ENCODE measurements at regions not wholly inside any gene's neighbourhood (a gene's known extent, or its start where the extent isn't known, plus 50 kb on each side); places are given as distances from the start of the nearest gene placed in this dataset.

DNA sequence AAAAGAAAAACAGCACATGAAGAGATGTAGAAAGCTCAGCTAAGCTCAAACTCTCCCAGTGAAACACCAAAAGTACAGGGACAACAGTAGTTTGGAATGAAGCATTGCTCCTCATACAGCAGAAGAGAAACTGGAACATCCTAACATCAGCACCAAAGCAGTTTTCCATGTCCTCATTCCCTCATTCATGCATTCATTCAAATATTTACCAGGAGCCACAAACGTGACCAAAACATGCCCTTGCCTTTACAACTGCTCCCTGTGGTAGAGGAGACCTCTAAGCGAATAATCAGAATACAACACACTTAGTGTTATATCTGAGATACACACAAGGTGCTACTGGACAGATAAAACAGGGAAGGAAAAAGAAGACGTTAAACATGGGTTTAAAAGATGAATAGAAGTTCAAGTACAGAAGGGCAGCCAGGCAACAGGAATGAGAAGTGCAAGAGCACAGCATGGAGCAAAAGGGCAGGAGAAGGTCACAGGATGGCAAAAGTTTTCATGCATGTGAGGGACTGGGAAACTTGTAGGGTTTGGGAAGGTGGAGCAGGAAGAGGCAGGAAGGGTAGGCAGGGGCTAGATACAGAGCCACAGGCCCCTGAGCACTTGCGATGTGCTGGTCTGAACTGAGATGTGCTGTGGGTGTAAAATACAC lies 58.5 kb upstream of the LMCD1 start:
- intact Hi-C loops (cut with DNase I, micrococcal nuclease): loop anchor here (1.0 to 2.0 kb wide), 3 partner anchors 164 to 180 kb away; no protein-coding TSS in a partner anchor
- H3K27ac Mint-ChIP-seq: no peak overlapping the region
- peaks cover 2% of the 10 kb centered on the region for H3K9me3 Mint-ChIP-seq (ENCODE audit: low read depth)
- H3K36me3 Mint-ChIP-seq (ENCODE audit: low read depth): no peaks in the 10 kb centered on the region
- H3K27me3 Mint-ChIP-seq: peaks cover 12% of the 10 kb centered on the region
- H3K4me3 Mint-ChIP-seq: no peak overlapping the region
- H3K4me1 Mint-ChIP-seq: no peaks in the 10 kb centered on the region
- DNase-seq: no peak
- ChIA-PET CTCF (interaction anchor here (0.5 to 1.5 kb wide), 4 partner anchors 11 to 182 kb away, joined by 3 read pairs; no protein-coding TSS in a partner anchor), POLR2A (no interaction called here)
- no peak for ATAC-seq

DNA sequence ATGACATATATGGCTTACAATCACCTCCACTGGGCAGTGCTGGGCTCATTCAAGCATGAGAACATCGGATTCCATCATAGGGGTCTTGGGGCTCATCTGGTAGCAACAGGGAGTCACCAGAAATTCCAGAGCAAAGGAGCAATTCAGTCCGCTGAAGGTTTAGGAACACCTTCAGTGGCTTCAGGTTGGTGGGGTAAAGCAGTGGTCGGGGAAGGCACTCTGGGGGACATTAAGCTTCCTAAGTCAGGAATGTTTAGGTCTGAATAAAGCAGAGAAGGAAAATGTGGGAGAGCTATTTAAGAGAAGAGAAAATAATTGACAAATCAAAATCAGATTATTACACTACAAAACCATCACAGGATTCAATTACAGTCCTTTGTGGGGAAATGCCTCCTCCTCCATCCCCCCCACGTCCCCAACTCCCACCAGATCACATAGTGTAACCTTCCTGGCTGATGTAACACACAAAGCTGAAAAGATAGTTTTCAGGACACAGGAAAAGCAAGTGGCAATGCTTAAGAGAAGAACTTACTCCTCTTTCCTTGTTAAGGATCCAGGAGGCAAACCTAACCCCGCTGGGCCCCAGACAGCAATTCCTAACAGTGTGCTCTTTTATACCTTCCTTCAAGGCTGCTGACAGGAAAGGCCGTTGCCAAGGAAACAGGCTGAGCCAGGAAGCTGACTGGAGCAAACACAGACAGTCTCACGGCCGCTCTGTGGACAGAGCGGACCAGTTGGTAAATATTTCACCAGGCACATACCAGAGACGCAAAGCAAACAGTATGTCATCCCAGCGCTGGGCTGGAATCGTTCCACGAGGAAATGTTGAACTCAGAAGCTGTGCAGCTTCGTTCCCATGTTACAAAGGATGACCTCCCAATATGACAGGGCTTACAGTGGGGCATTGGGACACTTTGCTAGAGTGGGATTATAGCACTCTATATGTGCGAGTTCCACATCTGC lies 57.5 kb upstream of the LMCD1 start:
- no peak overlapping the region for H3K27ac Mint-ChIP-seq
- peaks cover 14% of the 10 kb centered on the region for H3K27me3 Mint-ChIP-seq
- H3K36me3 Mint-ChIP-seq (ENCODE audit: low read depth): no peaks in the 10 kb centered on the region
- no peaks in the 10 kb centered on the region for H3K9me3 Mint-ChIP-seq (ENCODE audit: low read depth)
- no peaks in the 10 kb centered on the region for H3K4me1 Mint-ChIP-seq
- no peak overlapping the region for H3K4me3 Mint-ChIP-seq
- no peak for DNase-seq
- ChIA-PET POLR2A (no interaction called here), CTCF (interaction anchor here (0.7 to 1.5 kb wide), 2 partner anchors 12 to 181 kb away, joined by 3 read pairs; no protein-coding TSS in a partner anchor)
- no peak for ATAC-seq
- intact Hi-C loops (cut with DNase I, micrococcal nuclease): loop anchor here in 1 of 2 experiments (2.0 kb wide), 1 partner anchor 179 kb away; no protein-coding TSS in a partner anchor

DNA sequence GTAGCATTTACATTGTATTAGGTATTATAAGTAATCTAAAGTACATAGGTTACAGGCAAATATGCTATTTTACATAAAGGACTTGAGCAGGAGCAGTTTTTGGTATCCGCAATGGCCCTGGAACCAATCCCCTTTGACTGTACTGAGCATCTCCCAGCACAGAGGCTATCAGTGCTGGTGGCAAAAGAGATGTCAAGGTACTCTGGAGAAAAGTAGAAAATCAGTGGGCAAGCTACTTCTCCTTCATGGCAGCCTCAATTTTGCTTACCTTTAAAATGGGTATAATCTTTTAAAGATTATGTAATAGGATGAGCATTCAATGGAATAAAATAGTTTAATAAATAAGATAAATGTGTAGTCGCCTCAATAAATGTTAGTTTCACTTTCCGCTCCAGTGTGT lies 56.7 kb upstream of the LMCD1 start:
- ATAC-seq: no peak
- POLR2A ChIA-PET: no interaction called here
- no peak for DNase-seq
- Mint-ChIP-seq H3K27me3 (peaks cover 14% of the 10 kb centered on the region), H3K27ac (no peak overlapping the region), H3K4me3 (no peak overlapping the region), H3K4me1 (no peaks in the 10 kb centered on the region), H3K9me3 (ENCODE audit: low read depth) (no peaks in the 10 kb centered on the region), H3K36me3 (ENCODE audit: low read depth) (no peaks in the 10 kb centered on the region)
- CTCF ChIA-PET: interaction anchor here (1.5 kb wide), 1 partner anchor 180 kb away, joined by 3 read pairs; no protein-coding TSS in a partner anchor
- intact Hi-C loops (cut with DNase I, micrococcal nuclease): no loop called here

DNA sequence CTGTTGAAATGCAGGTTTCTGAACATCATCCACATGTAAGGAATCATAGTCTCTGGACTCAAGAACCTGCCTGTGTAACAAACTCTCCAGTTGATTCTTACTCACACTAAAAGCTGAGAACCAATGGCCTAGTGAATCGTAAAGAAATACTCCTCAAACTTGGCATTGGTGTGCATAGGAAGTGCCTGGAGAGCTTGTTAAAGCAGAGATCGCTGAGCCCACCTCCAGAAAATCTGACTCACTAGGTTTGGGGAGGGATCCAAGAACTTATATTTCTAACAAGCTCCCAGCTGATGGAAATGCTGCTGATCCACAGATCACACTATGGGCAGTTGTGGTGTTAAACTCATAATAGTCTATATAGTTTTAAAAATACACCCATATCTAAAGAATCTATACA lies 55.8 kb upstream of the LMCD1 start:
- intact Hi-C loops (cut with DNase I, micrococcal nuclease): no loop called here
- POLR2A ChIA-PET: no interaction called here

DNA sequence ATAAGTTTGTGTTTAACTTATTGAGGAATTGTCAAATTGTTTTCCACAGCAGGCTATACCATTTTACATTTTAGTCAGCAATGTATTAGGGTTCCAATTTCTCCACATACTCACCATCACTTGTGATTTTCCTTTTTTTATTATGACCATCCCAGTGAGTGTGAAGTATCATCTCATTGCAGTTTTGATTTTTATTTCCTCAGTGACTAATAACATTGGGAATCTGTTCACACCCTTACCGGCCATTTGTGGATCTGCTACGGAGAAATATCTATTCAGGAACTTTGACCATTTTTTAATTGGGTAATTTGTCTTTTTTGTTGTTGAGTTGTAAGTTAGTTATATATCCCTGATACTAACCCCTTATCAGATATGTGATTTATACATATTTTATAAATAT lies 54.8 kb upstream of the LMCD1 start:
- no peaks in the 10 kb centered on the region for H3K36me3 Mint-ChIP-seq (ENCODE audit: low read depth)

More for the DNA sequence above, 55.8 kb upstream of the LMCD1 start:
- Mint-ChIP-seq H3K27ac (no peak overlapping the region), H3K4me1 (no peaks in the 10 kb centered on the region), H3K9me3 (ENCODE audit: low read depth) (peaks cover 2% of the 10 kb centered on the region), H3K36me3 (ENCODE audit: low read depth) (no peaks in the 10 kb centered on the region), H3K27me3 (peaks cover 14% of the 10 kb centered on the region), H3K4me3 (no peak overlapping the region)
- DNase-seq (no peak), ATAC-seq (no peak)
- CTCF ChIA-PET: no interaction called here

DNA sequence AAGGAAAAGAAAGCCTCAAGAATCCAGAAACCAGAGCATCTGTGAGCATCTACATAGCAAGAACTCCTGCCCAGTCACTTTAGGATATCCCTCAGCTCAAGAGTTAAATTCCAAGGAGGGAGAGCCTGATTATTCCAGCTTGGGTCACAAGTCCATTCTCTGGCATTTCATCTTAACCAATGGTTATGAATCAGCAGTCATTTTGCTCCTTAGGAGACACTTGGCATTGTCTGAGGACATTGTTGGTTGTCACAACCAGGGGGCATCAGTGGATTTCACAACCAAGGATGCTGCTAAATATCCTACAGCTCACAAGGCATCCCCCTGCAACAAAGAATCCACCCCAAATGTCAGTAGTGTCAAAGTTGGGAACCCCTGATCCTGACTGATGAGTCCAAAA lies 51.0 kb upstream of the LMCD1 start:
- no peaks in the 10 kb centered on the region for H3K4me1 Mint-ChIP-seq
- no peaks in the 10 kb centered on the region for H3K36me3 Mint-ChIP-seq (ENCODE audit: low read depth)
- no peak overlapping the region for H3K4me3 Mint-ChIP-seq
- CTCF ChIA-PET: no interaction called here
- H3K9me3 Mint-ChIP-seq (ENCODE audit: low read depth): peaks cover 2% of the 10 kb centered on the region
- POLR2A ChIA-PET: no interaction called here
- ATAC-seq (no peak), DNase-seq (no peak)
- peaks cover 16% of the 10 kb centered on the region for H3K27me3 Mint-ChIP-seq
- H3K27ac Mint-ChIP-seq: no peak overlapping the region
- intact Hi-C loops (cut with DNase I, micrococcal nuclease): no loop called here

More for the DNA sequence above, 54.8 kb upstream of the LMCD1 start:
- Mint-ChIP-seq H3K4me1 (no peaks in the 10 kb centered on the region), H3K27ac (no peak overlapping the region), H3K4me3 (no peak overlapping the region), H3K27me3 (peaks cover 14% of the 10 kb centered on the region), H3K9me3 (ENCODE audit: low read depth) (peaks cover 2% of the 10 kb centered on the region)
- DNase-seq: no peak
- ChIA-PET CTCF (no interaction called here), POLR2A (no interaction called here)
- ATAC-seq: no peak
- intact Hi-C loops (cut with DNase I, micrococcal nuclease): no loop called here

DNA sequence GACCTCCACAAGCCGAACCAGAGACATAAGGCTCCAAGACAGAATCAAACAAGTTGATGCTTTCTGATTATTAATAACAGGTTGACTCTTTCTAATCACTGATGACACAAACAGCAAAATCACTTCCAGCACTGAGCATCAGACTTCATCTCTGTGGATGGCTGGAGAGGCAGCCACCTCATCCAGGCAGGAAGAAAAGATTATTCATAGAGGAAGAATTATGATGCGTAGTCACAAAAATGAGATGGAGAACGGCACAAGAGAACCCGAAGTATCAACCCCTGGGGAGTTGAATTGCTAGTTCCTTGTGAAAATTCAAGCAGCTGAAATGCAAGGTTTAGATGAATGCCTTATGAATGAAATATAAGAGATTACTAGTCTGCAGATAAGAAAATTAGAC lies 49.9 kb upstream of the LMCD1 start:
- Mint-ChIP-seq H3K4me1 (no peaks in the 10 kb centered on the region), H3K9me3 (ENCODE audit: low read depth) (peaks cover 2% of the 10 kb centered on the region), H3K27ac (no peak overlapping the region), H3K27me3 (peaks cover 12% of the 10 kb centered on the region), H3K36me3 (ENCODE audit: low read depth) (no peaks in the 10 kb centered on the region), H3K4me3 (no peak overlapping the region)
- intact Hi-C loops (cut with DNase I, micrococcal nuclease): no loop called here
- ATAC-seq: no peak
- ChIA-PET CTCF (interaction anchor here (0.6 kb wide), 1 partner anchor 18 kb away, joined by 3 read pairs; no protein-coding TSS in a partner anchor), POLR2A (no interaction called here)
- no peak for DNase-seq

Data from activated CD4-positive, alpha-beta T cell treated with anti-CD3 and anti-CD28 coated beads for 36 hours (primary cell).